HG03135 (cell line): ENCODE measurements at regions not wholly inside any gene's neighbourhood (a gene's known extent, or its start where the extent isn't known, plus 50 kb on each side); places are given as distances from the start of the nearest gene placed in this dataset.

ENCODE experiments used
- ATAC-seq: cut with Tn5 transposase; IDR thresholded peaks from one replicate; pipeline ENCODE4 v1.9.1; 2021; ENCODE audit warnings: mild to moderate bottlenecking, moderate library complexity; ENCODE audit not compliant: unreplicated experiment

DNA sequence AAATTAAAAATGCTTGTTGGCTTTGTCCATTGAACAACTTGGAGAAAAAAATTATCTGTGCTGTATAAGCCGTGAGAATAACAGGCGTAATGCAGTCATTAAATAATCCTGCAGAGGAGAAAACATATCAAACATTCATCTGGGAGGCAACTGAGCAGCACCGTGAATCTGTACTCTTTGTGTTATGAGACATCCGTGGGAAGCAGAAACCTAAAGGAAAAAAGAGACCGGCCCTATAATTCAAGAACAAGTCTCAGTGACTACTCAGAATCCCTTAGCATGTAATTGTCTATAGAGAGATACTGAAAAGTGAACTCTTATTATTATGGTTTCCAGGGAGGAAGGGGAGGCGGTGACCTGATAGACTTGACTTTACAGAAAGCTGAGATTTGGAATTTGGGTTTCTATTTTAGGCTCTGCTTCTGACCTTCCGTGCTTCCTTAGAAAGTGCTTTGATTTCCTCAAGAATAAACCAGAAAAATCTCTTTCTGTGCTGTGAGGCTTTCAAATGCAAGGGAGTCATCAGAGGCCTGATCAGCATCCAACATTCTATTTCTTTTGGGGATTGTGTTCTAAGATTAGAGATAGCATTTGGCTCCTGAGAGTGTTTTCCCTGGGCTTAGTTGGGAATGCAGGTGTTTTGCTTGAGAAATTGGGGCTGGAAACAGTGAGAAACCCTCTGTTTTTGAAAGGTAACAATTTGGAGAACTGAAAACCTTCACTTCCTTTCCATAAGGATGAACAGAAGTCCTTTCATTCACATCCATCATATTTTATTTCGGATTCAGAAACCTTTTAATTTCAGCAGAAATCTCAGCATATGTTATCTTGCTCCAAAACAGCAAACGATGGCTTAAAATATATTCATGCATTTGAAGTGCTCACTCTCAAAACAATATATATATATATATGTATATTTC lies 296.7 kb downstream of the CSNK1G3 start:
- no peak for ATAC-seq

DNA sequence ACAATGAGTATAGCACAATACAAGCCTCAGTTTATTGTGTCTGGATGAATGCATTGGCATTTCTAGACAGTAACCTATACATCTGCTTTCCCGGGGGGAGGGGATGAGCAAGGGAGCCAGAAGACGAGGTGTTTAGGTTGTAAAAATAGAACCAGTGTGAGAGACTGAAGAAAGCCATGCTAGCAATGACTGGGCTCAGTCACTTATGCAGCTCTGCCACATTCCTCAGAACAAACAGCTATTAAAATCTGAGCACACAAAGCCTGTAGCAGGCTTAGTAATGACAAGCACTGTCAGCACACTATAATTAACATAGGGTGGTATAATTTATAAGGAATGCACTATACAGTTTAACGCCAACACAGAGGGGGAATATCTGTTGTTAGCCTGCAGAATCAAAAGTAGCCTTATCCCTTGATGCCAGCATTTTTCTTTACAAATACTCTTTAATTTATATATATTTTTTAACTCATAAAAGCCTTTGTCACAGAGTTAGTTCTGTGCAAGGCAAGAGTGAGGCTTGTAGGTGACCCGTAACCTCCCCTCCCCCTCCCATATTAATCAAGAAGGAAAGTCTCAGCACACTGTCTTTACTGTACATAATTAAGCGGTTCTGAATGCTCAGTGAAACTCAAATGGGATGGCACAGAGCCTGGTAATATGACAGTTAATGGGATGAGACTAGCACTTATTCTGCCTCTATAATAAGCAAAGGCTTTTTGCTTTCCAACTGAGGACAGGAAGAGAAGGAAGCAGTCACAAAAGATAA lies 295.4 kb downstream of the CSNK1G3 start:
- ATAC-seq, result no peak

DNA sequence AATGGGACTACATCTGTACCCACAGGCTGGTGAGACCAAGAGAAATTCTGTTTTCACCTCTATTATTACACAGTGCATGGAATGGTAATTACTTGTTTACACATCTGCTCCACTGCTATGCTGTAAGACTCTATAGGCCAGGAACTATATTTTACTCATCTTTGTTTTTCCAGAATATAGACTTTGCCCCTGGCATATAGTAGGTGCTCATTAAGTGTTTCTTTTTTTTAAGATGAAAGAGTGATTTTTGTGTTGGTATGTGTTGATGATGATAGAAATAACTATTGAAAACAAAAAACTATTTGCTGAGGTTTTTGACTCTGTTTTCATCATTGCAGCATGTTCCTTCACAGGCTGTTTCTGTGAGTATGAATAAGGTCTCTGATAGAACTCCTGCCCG lies 294.7 kb downstream of the CSNK1G3 start:
- no peak for ATAC-seq

DNA sequence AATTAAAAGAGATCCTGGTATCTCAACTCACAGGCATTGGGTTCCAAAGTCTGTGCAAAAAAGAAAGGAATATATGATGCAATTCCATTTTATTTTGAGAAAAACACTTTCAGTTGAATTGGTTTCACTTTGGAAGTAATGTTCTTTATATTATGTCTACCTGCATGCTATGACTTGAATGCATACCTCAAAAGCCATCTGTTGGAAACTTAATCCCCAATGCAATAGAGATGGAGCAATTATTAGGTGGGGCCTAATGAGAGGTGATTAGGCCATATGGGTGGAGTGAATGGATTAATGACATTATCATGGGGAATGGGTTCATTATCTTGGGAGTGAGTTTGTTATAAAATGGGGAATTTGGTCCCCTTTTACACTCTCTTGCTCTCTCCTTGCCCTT lies 293.3 kb downstream of the CSNK1G3 start:
- no peak for ATAC-seq

DNA sequence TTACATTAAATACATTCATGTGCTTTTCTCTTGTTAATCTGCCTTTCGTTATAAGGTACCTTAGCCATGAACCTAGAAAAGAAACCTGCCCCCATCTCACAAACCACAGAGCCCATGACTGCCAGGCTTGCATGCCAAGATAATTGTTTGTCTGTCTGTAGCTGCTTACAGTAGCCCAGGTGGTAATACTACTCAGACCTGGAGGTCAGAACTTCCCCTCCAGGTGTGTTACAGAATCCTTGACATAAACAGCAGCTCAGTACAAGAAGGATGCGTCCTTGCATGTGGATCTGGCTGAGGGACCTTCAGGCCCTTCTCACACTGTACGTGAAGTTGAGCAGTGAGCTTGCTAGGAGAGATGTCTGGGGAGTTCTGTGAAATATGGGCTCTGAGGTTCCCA lies 291.4 kb downstream of the CSNK1G3 start:
- no peak for ATAC-seq

DNA sequence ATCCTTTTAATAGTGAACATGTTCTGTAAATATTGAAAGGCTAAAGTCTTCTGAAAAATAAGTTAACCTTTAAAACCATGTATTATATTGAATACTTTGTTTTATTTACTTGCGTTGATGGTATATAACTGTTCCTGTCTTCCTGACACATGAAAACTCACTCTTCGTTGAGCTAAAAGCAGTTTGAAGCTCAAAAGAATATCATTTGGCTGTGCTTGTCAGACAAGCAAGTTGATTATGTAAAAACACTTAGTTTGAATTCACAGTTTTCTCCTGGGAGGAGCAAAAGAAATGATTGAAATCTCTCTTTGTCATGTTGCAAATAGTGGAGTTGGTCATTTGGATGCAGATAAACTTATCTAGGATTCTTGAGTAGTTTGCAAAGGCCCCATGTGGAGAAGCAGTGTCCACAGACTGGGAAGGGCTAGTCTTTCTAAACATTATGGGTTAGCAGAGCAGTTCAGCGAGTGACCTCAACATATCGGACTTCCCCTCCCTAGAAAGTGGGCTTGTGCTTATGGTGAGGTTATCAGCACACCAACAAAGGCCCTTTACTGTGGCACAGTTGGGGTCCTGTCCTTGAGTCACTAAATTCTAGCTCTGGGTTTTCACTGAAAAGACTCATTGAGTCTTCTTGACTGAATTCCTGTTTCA lies 290.4 kb downstream of the CSNK1G3 start:
- no peak for ATAC-seq

DNA sequence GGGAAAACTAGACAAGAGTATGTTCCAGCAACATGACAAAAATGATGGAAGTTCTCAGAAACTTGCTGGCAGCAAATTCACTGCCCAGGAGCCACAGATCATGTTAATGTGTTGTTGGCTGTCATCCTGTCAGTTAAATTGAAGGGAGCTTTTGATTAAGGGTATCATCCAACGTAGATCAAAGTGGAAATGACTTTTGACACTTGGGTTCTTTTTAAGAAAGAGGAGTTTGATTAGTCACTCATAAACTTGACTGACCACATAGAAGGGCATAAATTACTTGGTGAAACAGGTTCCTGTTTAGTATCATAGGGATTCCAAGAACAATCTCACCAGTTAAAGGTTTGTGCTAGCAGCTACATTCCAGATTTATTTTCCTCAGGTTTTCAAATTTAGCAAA lies 288.7 kb downstream of the CSNK1G3 start:
- no peak for ATAC-seq

DNA sequence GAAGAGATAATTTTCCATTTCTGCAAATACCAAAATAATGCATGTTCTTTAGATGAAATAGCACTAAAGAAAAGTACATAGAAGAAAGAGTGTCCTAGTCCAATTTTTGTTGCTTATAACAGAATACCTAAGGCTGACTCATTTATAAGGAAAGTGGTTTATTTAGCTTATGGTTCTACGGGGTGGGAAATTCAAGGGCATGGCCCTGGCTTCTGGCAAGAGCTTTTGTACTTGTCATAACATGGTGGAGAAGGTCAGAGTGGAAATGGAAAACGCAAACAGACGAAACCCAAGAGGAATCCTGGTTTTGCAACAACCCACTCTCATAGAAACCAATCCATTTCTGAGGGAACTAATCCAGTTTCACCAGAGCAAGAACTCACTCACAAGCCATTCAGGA lies 283.7 kb downstream of the CSNK1G3 start:
- no peak for ATAC-seq

DNA sequence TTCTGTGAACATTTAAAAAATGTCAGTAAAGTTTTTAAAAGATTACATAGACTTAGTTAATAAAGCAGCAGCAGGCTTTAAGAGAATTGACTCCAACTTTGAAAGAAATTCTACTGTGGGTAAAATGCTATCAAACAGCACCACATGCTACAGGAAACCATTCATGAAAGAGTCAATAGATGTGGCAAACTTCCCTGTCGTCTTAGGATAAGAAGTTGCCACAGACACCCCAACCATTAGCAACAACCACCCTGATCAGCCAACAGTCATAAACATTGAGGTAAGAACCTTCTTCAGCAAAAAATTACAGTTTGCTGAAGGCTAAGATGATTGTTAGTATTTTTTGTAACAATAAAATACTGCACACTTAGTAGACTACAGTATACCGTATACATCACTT lies 278.2 kb downstream of the CSNK1G3 start:
- ATAC-seq, result no peak

DNA sequence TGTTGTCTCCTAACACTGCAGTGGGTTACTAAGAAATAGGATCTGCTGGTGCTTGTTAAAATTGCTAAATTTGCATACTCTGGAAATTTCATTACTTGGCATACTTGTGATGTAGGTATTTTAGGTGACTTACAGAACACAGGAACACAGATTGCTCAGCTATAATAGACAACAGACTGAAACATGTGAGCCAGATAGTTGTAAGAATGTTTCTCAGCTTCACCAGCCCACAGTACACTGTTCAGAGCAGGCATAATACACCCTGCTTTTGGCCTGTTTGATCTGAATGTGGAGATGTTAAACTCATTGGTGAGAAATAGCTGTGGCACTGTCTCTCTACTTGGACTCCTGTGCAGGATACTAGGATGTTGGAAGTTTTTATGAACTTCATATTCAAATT lies 275.7 kb downstream of the CSNK1G3 start:
- ATAC-seq, result no peak

DNA sequence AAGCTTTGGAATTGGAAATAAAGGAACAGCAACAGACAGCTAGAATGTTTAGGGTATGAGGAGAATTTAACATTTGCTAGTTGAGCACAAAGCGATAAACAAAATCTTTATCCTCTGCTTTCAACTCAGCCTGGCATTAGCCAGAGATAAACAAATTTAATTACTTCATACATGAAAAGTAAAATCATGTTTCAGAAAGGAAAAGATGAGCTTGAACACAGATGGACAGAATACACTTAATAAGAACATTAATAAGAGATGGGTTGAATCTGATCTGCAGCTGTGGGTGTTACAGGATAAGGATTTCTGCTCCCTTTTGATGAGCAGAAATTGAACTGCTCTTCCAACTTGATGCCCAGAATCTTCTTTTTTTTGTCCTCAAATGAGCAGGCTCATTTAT lies 275.2 kb downstream of the CSNK1G3 start:
- no peak for ATAC-seq

DNA sequence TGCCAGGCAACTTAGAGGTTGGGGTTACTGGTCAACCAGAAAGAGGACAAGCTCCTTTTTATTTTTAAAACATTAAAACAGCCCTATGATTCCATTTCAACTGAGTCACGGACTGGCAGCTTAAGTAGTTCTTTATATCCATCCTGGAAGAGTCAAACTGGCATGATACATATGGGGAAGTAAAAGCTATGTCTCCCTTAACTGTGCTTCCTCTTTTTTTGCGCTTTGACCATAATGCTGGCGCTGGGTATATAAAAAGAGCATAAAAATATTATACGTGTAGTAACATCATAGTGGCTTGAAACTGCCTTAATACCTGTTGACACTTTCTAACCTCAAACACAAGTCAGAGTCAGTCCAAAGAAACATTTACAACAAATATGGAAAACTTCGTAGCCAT lies 274.4 kb downstream of the CSNK1G3 start:
- no peak for ATAC-seq

DNA sequence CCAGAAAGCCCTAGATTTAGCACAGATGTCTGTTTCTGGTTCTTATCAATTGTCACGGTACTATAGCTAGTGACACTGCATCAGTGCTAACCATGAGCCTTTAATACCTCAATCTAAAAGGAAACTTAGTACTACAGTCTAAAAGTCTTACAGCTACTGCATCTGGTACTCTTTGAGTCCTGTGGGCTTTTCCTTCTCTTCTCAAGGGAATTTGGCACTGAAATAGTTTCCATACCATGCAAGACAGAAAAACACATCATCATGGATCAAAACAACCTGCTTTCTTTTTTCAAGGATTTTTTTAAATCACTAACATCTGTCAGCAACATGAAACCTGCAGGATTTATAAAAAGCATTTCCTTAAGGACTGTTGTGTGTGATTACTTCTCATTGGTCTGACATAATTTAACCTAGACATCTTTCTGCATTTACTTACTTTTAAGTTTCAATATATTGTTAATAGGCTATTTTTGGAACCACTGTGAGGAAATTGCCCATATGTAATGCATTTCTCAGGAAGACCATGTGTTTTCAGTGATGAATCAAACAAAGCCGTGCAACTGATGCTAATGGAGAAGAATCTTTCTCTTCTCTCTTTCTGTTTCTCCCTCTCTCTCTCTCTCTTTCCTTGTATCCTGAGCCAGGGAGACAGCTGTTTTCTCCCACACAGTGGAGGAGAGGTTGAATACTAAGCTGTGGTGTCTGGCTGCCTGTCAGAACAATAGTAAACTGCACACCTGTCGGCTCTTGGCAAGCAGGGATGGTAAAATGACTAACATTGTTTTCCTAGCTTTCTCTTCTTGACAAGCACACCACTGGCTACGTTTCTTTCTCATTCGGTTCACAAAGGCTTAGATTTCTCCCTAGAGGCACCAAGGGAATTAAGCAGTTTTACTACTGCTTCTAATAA lies 273.4 kb downstream of the CSNK1G3 start:
- ATAC-seq, result no peak

DNA sequence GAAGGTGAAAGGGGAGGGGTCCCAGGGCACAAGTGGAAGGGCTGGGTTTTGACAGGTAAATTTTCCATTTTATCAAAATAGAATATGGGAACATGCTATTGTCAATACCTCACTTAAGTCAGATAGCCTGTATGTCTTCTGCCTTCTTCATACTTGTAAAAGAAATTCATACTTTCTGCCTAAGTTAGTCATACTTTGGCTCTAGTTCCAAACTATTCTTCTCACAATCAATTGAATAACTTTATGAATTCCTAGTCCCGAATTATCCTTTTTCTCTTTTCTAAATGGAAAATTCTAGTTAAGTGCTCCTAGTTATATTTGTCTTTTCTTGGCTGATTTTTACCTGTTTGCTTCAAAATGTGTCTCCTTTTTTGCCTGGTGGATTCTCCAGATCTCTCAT lies 271.4 kb downstream of the CSNK1G3 start:
- ATAC-seq, result no peak

DNA sequence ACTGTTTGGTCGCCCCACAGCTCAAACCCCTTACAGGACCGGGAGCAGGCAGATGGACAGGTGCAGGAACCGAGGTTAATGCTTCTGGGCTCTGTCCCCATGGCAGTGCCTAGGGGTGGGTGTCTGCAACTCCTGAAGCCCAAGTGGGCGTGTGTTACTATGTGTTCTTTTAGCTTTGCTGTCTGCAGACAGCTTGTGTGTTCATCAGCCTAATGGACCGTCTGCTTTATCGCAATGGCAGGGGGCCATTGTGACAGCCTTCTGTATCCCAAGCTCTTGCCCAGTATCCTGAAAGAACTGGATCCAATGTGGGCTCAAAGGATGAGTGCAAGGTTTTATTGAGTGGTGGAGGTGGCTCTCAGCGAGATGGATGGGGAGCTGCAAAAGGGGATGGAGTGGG lies 266.7 kb downstream of the CSNK1G3 start:
- no peak for ATAC-seq

DNA sequence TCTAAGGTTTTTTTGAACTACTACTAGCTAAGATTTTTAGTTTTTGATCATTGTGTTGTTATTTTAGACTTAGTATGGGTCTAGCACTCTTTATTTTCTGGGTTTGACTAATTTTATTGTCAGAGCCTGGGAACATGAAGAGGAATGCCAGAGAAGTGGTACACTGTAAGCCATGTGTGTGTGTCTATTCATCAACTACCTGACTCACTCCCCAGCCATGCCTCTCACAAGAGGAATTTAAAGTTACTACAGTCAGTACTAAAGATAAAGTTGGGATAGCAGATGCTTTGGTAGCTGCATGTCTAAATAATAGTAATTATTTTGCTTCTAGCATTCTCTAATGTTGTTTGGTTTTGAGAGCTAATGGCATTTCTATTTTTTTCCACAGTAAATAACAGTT lies 264.8 kb downstream of the CSNK1G3 start:
- no peak for ATAC-seq

DNA sequence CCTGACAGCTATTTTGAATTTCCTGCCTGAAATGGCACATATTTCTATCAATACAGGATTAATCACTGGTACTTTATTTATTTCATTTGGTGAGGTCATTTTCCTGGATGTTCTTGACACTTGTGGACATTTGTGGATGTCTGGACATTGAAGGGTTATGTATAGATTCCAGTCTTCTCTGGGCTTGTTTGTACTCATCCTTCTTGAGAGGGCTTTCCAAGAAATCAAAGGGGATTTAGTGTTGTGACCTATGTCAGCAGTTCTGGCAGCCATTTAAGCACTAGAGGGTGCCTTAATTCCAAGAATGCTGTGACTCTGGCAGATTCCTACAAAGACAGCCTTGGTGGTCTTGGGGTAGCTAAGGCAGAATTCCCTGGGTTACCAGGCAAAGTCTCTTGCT lies 259.7 kb downstream of the CSNK1G3 start:
- ATAC-seq, result no peak

DNA sequence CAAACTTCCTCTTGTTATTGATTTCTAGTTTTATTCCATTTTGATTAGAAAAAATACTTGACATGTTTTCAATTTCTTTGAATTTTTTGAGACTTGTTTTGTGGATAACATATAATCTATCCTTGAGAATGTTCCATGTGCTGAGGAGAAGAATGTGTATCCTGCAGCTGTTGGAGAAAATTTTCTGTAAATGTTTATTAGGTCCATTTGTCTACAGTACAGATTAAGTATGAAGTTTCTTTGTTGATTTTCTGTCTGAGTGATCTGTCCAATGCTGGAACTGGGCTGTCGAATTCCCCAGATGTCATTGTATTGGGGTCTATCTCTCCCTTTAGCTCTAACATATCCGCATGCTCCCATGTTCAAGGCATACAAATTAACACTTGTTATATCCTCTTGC lies 251.2 kb downstream of the CSNK1G3 start:
- ATAC-seq, result no peak

DNA sequence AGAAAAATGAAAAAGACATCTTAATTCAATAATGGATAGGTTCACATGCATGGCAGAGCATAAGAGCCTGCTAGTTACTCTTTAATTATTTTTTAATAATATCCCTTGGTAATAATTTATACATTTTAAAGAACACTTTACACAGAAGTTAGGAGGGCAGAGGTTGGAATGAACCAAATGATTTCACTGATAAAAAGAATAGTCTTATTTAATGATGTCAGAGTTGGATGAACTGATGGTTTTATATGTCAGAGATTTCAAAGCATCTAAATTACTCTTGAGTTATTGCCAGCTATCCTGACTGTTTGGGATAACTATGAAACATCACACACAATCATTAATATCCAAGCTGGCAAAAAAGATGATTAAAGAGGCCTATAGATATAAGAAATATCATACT lies 244.8 kb downstream of the CSNK1G3 start:
- ATAC-seq, result no peak

DNA sequence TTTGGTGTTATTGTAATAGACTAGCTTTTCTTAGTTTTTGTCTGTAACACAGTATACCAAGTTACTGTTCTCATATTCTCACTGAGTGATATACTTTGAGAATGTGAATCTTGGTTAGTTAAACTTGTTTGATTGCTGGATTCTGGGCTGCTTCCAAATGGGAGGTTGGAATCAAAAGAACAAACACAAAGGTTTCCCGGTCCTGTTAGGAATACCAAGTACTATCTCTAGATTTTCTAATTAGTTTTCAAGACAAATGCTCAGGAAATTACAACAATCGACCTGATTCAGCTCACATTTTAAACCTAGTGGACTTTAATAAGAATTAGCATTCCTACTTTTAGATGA lies 244.3 kb downstream of the CSNK1G3 start:
- no peak for ATAC-seq
